OCI-LY1 (cell line): ENCODE measurements at regions not wholly inside any gene's neighbourhood (a gene's known extent, or its start where the extent isn't known, plus 50 kb on each side); places are given as distances from the start of the nearest gene placed in this dataset.

Experiments
- H2AFZ ChIP-seq: fragments of 200-600 bp; sonication (generic), shearing (Covaris generic); 2 replicates; pipeline ENCODE4 v1.6.0; 2014; ENCODE audit warnings: antibody characterized with exemption, mild to moderate bottlenecking, low read length
- H3F3A ChIP-seq: fragments of 200-600 bp; sonication (generic), shearing (Covaris generic); 2 replicates; pipeline ENCODE4 v1.6.0; 2014; ENCODE audit warnings: mild to moderate bottlenecking, antibody characterized with exemption, low read length, moderate library complexity; ENCODE audit not compliant: insufficient read depth
- H3K27ac ChIP-seq: fragments of 200-600 bp; sonication (generic); 2 replicates; pipeline ENCODE4 v1.5.1; 2014; ENCODE audit warnings: low read length, mixed run types, mild to moderate bottlenecking, low read depth; ENCODE audit not compliant: poor library complexity, severe bottlenecking
- H3K27me3 ChIP-seq: fragments of 200-600 bp; sonication (generic); 2 replicates; pipeline ENCODE4 v1.6.0; 2014; ENCODE audit warnings: antibody characterized with exemption, mild to moderate bottlenecking, low read length, moderate library complexity; ENCODE audit not compliant: insufficient read depth
- H3K36me3 ChIP-seq: fragments of 200-600 bp; sonication (generic); 2 replicates; pipeline ENCODE4 v1.6.1; 2014; ENCODE audit warnings: mild to moderate bottlenecking, antibody characterized with exemption, low read length, moderate library complexity, mixed read lengths; ENCODE audit not compliant: insufficient read depth
- H3K4me1 ChIP-seq: fragments of 200-600 bp; sonication (generic); 2 replicates; pipeline ENCODE4 v1.5.1; 2014; ENCODE audit warnings: mild to moderate bottlenecking, low read length, moderate library complexity; ENCODE audit not compliant: insufficient read depth, severe bottlenecking
- H3K4me2 ChIP-seq: fragments of 200-600 bp; sonication (generic), shearing (Covaris generic); 2 replicates; pipeline ENCODE4 v1.6.1; 2014; ENCODE audit warnings: low read length
- H3K4me3 ChIP-seq: fragments of 200-600 bp; sonication (generic); 2 replicates; pipeline ENCODE4 v1.5.1; 2014; ENCODE audit warnings: low read length, low read depth, mild to moderate bottlenecking, mixed read lengths; ENCODE audit not compliant: poor library complexity, severe bottlenecking
- H3K79me2 ChIP-seq: fragments of 200-600 bp; shearing (Covaris generic); 2 replicates; pipeline ENCODE4 v1.6.1; 2016; ENCODE audit warnings: mixed run types, low read length, mixed read lengths; ENCODE audit not compliant: insufficient read depth
- H3K9ac ChIP-seq: fragments of 200-600 bp; sonication (generic), shearing (Covaris generic); 2 replicates; pipeline ENCODE4 v1.6.1; 2014; ENCODE audit warnings: mild to moderate bottlenecking, low read length, mixed read lengths
- H3K9me2 ChIP-seq: fragments of 200-600 bp; sonication (generic), shearing (Covaris generic); 2 replicates; pipeline ENCODE4 v1.6.1; 2014; ENCODE audit warnings: low read depth, mild to moderate bottlenecking, low read length, mixed read lengths
- H3K9me3 ChIP-seq: fragments of 200-600 bp; shearing (Covaris generic); 2 replicates; pipeline ENCODE4 v1.6.1; 2014; ENCODE audit warnings: low read length, mixed read lengths
- H4K20me1 ChIP-seq: fragments of 200-600 bp; sonication (generic), shearing (Covaris generic); 2 replicates; pipeline ENCODE4 v1.6.0; 2016; ENCODE audit warnings: mild to moderate bottlenecking, low read length; ENCODE audit not compliant: insufficient read depth
- EZH2 ChIP-seq: fragments of 200-600 bp; sonication (generic), shearing (Covaris generic); IDR thresholded peaks from 2 replicates; pipeline ENCODE4 v1.8.0; 2017; ENCODE audit warnings: borderline replicate concordance, mixed run types, mild to moderate bottlenecking, antibody characterized with exemption, low read length, moderate library complexity, mixed read lengths
- TF ChIP-seq, protein P1 (sequence below): fragments of 200-600 bp; sonication (generic), shearing (Covaris generic); IDR thresholded peaks from 2 replicates; pipeline ENCODE4 v1.5.1; 2017; ENCODE audit warnings: mild to moderate bottlenecking, antibody characterized with exemption, low read length, moderate library complexity, mixed read lengths

DNA sequence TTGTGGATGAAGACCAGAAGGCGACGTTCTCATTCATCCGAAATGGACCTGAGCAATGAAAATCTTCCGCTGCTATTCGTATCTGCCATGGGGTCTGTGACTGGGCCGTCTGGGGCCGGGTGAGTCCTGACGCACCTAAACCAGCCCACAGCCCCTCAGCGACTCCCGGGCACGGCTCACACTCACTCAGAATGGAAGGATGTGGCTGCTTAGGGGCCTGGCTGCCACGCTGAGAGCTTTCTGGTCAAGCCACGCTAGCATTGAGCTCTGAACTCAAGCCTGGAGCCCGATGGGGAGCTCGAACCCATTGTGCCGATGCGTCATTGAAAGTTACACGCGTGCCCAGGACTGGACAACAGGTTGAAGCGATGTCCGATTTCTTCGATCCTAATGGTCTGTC lies 97.8 kb downstream of the MRPL36 start:
- Histone ChIP-seq H3K9ac (no peak overlapping the region), H3K4me1 (no peaks in the 10 kb centered on the region), H3K27me3 (no peaks in the 10 kb centered on the region; the same call in 1 of the 2 replicates), H3K4me2 (no peak overlapping the region), H3K27ac (no peak overlapping the region), H3K4me3 (no peak overlapping the region), H3K79me2 (no peaks in the 10 kb centered on the region), H3F3A (no peaks in the 10 kb centered on the region), H3K9me2 (no peaks in the 10 kb centered on the region), H4K20me1 (no peaks in the 10 kb centered on the region), H3K9me3 (no peaks in the 10 kb centered on the region), H2AFZ (no peak overlapping the region), H3K36me3 (no peaks in the 10 kb centered on the region)
- TF ChIP-seq EZH2: no peak
- TF ChIP-seq, protein P1, sequence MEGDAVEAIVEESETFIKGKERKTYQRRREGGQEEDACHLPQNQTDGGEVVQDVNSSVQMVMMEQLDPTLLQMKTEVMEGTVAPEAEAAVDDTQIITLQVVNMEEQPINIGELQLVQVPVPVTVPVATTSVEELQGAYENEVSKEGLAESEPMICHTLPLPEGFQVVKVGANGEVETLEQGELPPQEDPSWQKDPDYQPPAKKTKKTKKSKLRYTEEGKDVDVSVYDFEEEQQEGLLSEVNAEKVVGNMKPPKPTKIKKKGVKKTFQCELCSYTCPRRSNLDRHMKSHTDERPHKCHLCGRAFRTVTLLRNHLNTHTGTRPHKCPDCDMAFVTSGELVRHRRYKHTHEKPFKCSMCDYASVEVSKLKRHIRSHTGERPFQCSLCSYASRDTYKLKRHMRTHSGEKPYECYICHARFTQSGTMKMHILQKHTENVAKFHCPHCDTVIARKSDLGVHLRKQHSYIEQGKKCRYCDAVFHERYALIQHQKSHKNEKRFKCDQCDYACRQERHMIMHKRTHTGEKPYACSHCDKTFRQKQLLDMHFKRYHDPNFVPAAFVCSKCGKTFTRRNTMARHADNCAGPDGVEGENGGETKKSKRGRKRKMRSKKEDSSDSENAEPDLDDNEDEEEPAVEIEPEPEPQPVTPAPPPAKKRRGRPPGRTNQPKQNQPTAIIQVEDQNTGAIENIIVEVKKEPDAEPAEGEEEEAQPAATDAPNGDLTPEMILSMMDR: no peak

DNA sequence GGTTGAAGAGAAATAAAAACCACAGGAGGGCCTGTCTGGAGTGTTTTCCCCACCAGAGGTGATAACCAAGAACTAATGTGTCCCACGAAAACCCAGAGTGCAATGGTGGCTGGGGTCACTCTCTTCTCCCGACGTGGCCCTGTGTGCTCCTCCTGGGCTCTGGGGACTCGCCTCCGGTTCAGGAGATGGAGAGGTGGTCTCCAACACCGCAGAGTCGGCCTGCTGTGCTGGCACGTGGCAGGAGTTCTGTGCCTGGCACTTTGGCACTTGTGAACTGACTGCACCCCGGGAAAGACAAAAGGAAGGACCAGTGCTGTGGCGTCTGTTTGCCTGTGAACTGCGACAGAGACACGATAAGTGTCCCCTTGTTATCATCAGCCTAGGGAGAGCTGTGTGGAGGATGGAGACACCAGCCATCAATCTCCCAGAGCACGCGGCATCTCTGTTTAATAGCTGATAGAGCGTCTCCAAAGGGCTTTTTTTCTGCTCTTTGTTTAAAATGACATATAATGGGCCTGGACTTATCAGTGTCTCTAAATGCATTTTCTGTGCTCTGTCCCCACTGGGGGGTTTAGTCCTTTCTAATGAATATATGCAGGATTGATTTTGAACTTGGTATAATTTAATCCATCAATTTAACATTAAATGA lies 98.3 kb downstream of the MRPL36 start:
- H2AFZ ChIP-seq: no peak overlapping the region
- no peaks in the 10 kb centered on the region for H3K9me3 ChIP-seq
- TF ChIP-seq EZH2: no peak
- TF ChIP-seq, protein P1: no peak
- H3K9me2 ChIP-seq: no peaks in the 10 kb centered on the region
- no peaks in the 10 kb centered on the region for H3F3A ChIP-seq
- H3K79me2 ChIP-seq: no peaks in the 10 kb centered on the region
- H4K20me1 ChIP-seq: no peaks in the 10 kb centered on the region
- no peak overlapping the region for H3K9ac ChIP-seq
- H3K4me3 ChIP-seq: no peak overlapping the region
- no peak overlapping the region for H3K4me2 ChIP-seq
- no peak overlapping the region for H3K27ac ChIP-seq
- H3K27me3 ChIP-seq: no peaks in the 10 kb centered on the region; the same call in 1 of the 2 replicates
- H3K36me3 ChIP-seq: no peaks in the 10 kb centered on the region
- no peaks in the 10 kb centered on the region for H3K4me1 ChIP-seq

DNA sequence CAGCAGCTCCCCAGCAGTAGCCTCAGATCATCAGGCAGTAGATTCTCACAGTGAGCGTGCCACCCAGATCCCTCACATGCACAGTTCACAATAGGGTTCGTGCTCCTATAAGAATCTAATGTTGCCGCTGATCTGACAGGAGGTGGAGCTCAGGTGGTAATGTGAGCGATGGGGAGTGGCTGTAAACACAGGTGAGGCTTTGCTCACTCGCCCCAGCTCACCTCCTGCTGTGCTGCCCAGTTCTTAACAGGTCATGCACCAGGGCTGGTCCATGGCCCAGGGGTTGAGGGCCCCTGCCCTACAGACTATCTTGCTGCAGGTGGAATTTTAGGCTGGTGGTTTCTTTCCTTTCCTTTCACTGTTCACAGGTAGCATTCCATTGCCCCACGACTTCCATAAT lies 100.2 kb downstream of the MRPL36 start:
- no peaks in the 10 kb centered on the region for H3K79me2 ChIP-seq
- no peaks in the 10 kb centered on the region for H3K9me2 ChIP-seq
- no peaks in the 10 kb centered on the region for H3F3A ChIP-seq
- H3K27ac ChIP-seq: no peak overlapping the region
- H3K4me1 ChIP-seq: no peaks in the 10 kb centered on the region
- no peaks in the 10 kb centered on the region for H4K20me1 ChIP-seq
- no peaks in the 10 kb centered on the region; the same call in 1 of the 2 replicates for H3K27me3 ChIP-seq
- H3K4me3 ChIP-seq: no peak overlapping the region
- H3K4me2 ChIP-seq: no peak overlapping the region
- no peaks in the 10 kb centered on the region for H3K36me3 ChIP-seq
- TF ChIP-seq, protein P1: no peak
- no peak for TF ChIP-seq EZH2
- no peak overlapping the region for H3K9ac ChIP-seq
- H3K9me3 ChIP-seq: no peaks in the 10 kb centered on the region
- no peak overlapping the region for H2AFZ ChIP-seq
